Mammary epithelial cell (primary cell): ENCODE measurements at regions not wholly inside any gene's neighbourhood (a gene's known extent, or its start where the extent isn't known, plus 50 kb on each side); places are given as distances from the start of the nearest gene placed in this dataset.

ENCODE experiments used
- CTCF ChIP-seq, 2 donors: IDR thresholded peaks in 1 of 2; conservative IDR thresholded peaks in 1 of 2; 2 replicates each; pipeline ENCODE4 v1.5.1; 2011 to 2012; ENCODE audit warnings: inconsistent platforms in 2 of 2, low read length in 2 of 2, mild to moderate bottlenecking in 2 of 2, control low read depth in 1 of 2, low read depth in 1 of 2; ENCODE audit not compliant: insufficient read depth in 1 of 2; ENCODE audit errors: extremely low read depth in 1 of 2
- EZH2 ChIP-seq: IDR thresholded peaks from 2 replicates; pipeline ENCODE4 v1.6.1; 2012; ENCODE audit warnings: low read length, inconsistent platforms, borderline replicate concordance

GRCh38 chr14:104383088-104383995 lies 196.2 kb upstream of the C14orf180 start:
- TF ChIP-seq CTCF (conservative IDR thresholded peaks at IDR 0.05 in 1 of 2, IDR thresholded peaks at IDR 0.05 in 1 of 2; ENCODE audit: extremely low read depth in 1 of 2, insufficient read depth in 1 of 2, low read depth in 1 of 2, low read length in 2 of 2): no peak
- TF ChIP-seq EZH2: no peak
